Breast epithelium (tissue), 4 donors: ENCODE measurements at regions not wholly inside any gene's neighbourhood (a gene's known extent, or its start where the extent isn't known, plus 50 kb on each side); places are given as distances from the start of the nearest gene placed in this dataset.

Experiments
- DNase-seq, 2 donors: peaks; one replicate each; pipeline ENCODE4 v3.0.0-alpha.2; 2019; ENCODE audit warnings: low spot score in 2 of 2
- H3K27ac ChIP-seq, 2 donors: fragments of 200-600 bp; sonication (generic) in 1 of 2; one replicate each; pipeline ENCODE4 v1.5.1; 2016 to 2019; ENCODE audit warnings: mild to moderate bottlenecking in 1 of 2
- H3K27me3 ChIP-seq, 2 donors: fragments of 200-600 bp; sonication (generic) in 1 of 2; one replicate each; pipeline versions ENCODE4 v1.5.1 to v1.6.0; 2017 to 2019; ENCODE audit warnings: control low read depth in 1 of 2, mild to moderate bottlenecking in 1 of 2
- H3K36me3 ChIP-seq: fragments of 200-600 bp; one replicate; pipeline ENCODE4 v1.5.1; 2019
- H3K4me1 ChIP-seq, 2 donors: fragments of 200-600 bp; sonication (generic); one replicate each; pipeline ENCODE4 v1.5.1; 2016 to 2019; ENCODE audit warnings: control low read depth in 1 of 2
- H3K4me3 ChIP-seq, 3 donors: fragments of 200-600 bp; sonication (generic); 1 replicate in 2 of 3; 2 replicates in 1 of 3; pipeline ENCODE4 v1.5.1; 2016 to 2019; ENCODE audit warnings: mild to moderate bottlenecking in 3 of 3, moderate library complexity in 2 of 3
- H3K9me3 ChIP-seq, 2 donors: fragments of 200-600 bp; sonication (generic) in 1 of 2; one replicate each; pipeline ENCODE4 v1.5.1; 2016 to 2019; ENCODE audit warnings: control low read depth in 1 of 2
- CTCF ChIP-seq, 3 donors: fragments of 450-650 bp; IDR thresholded peaks; one replicate each; pipeline ENCODE4 v1.5.1; 2016 to 2017; ENCODE audit warnings: antibody characterized with exemption in 3 of 3, mild to moderate bottlenecking in 3 of 3, moderate library complexity in 3 of 3
- POLR2A ChIP-seq: fragments of 450-650 bp; IDR thresholded peaks from one replicate; pipeline ENCODE4 v1.6.1; 2016; ENCODE audit warnings: antibody characterized with exemption, mild to moderate bottlenecking, moderate library complexity
- POLR2AphosphoS5 ChIP-seq, 3 donors: sonication (generic); formaldehyde crosslinking; IDR thresholded peaks; one replicate each; pipeline ENCODE4 v1.6.1; 2017; ENCODE audit warnings: antibody characterized with exemption in 3 of 3
- intact Hi-C: fragments of 100-400 bp; cut with DNase I; formaldehyde crosslinking; loops from one replicate; pipeline ENCODE4 v1.15.1; 2023; ENCODE audit warnings: low total_unique reads

- no peaks in the 10 kb centered on the region for H3K27me3 ChIP-seq
- no peaks in the 10 kb centered on the region for H3K9me3 ChIP-seq
- TF ChIP-seq POLR2A (no peak), POLR2AphosphoS5 (IDR thresholded peaks at IDR 0.05) (no peak), CTCF (IDR thresholded peaks at IDR 0.05) (no peak)
- no peaks in the 10 kb centered on the region for H3K4me1 ChIP-seq
- no peaks in the 10 kb centered on the region for H3K36me3 ChIP-seq
- no peak overlapping the region for H3K4me3 ChIP-seq
- intact Hi-C loops, result loop anchor here (5.0 kb wide), 1 partner anchor 122 kb away; no protein-coding TSS in a partner anchor
- no peak overlapping the region for H3K27ac ChIP-seq
- DNase-seq, result no peak
Observed at GRCh38 chr6:104214901-104215300, 644.8 kb downstream of the HACE1 start.

- Histone ChIP-seq H3K36me3 (no peaks in the 10 kb centered on the region), H3K27me3 (no peaks in the 10 kb centered on the region), H3K9me3 (no peaks in the 10 kb centered on the region), H3K27ac (no peak overlapping the region), H3K4me1 (no peaks in the 10 kb centered on the region), H3K4me3 (no peak overlapping the region)
- intact Hi-C loops, result loop anchor here (5.0 kb wide), 1 partner anchor 124 kb away; no protein-coding TSS in a partner anchor
- no peak for DNase-seq
- TF ChIP-seq CTCF (IDR thresholded peaks at IDR 0.05) (no peak), POLR2A (no peak), POLR2AphosphoS5 (IDR thresholded peaks at IDR 0.05) (no peak)
Observed at GRCh38 chr6:104212977-104213668, 646.6 kb downstream of the HACE1 start.

- intact Hi-C loops, result no loop called here
- no peak for DNase-seq
- no peaks in the 10 kb centered on the region for H3K36me3 ChIP-seq
Observed at GRCh38 chr6:104207635-104208034, 652.1 kb downstream of the HACE1 start.

GRCh38 chr6:104201557-104201956, 658.2 kb downstream of the HACE1 start:
- Histone ChIP-seq H3K4me3 (no peak overlapping the region), H3K4me1 (no peaks in the 10 kb centered on the region), H3K27me3 (no peaks in the 10 kb centered on the region), H3K27ac (no peak overlapping the region), H3K9me3 (peaks cover 4 to 14% of the 10 kb centered on the region in 2 donors), H3K36me3 (no peaks in the 10 kb centered on the region)
- no peak for DNase-seq
- intact Hi-C loops, result no loop called here
- TF ChIP-seq POLR2AphosphoS5 (IDR thresholded peaks at IDR 0.05) (no peak), POLR2A (no peak), CTCF (IDR thresholded peaks at IDR 0.05) (no peak)

More at GRCh38 chr6:104207635-104208034, 652.1 kb downstream of the HACE1 start:
- Histone ChIP-seq H3K9me3 (no peaks in the 10 kb centered on the region), H3K4me3 (no peak overlapping the region), H3K27ac (no peak overlapping the region), H3K4me1 (no peaks in the 10 kb centered on the region), H3K27me3 (no peaks in the 10 kb centered on the region)
- TF ChIP-seq POLR2A (no peak), CTCF (IDR thresholded peaks at IDR 0.05) (no peak)

DNA sequence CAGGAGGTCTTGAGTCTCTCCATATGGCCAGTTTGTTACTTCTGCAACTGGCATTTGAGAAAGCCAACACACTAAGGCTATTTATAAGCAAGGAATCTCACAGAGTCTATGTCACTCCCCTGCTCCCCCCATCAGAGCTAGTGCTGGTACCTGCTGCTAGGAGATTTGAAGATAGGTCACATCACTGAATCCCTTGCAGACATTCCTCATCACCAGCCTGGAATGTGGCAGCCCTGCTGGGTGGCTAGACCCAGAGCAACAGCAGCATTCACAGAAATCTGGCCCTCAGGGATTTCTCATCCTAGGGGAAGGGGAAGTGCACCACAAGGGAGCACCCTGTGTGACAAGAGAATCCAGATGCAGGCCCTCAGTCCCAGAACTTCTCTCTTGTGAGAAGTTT, 672.1 kb downstream of the HACE1 start:
- no peak overlapping the region for H3K27ac ChIP-seq
- intact Hi-C loops, result no loop called here
- no peaks in the 10 kb centered on the region for H3K4me1 ChIP-seq
- no peaks in the 10 kb centered on the region for H3K27me3 ChIP-seq
- H3K36me3 ChIP-seq, result no peaks in the 10 kb centered on the region
- peaks cover 7 to 13% of the 10 kb centered on the region in 2 donors for H3K9me3 ChIP-seq
- DNase-seq, result no peak
- H3K4me3 ChIP-seq, result no peak overlapping the region
- no peak for TF ChIP-seq POLR2AphosphoS5 (IDR thresholded peaks at IDR 0.05)
- no peak for TF ChIP-seq POLR2A
- no peak for TF ChIP-seq CTCF (IDR thresholded peaks at IDR 0.05)
